Effector memory CD4-positive, alpha-beta T cell (primary cell): ENCODE measurements at regions not wholly inside any gene's neighbourhood (a gene's known extent, or its start where the extent isn't known, plus 50 kb on each side); places are given as distances from the start of the nearest gene placed in this dataset.
"Not testable (repeated sequence)": the region's sequence is repeated elsewhere in the genome, so short reads cannot be mapped to it uniquely, and the experiment has no call there.

Experiments used
- DNase-seq, 3 donors: peaks; one replicate each; pipeline ENCODE4 v3.0.0-alpha.2; 2020
- H3K27ac ChIP-seq: 2 replicates; pipeline ENCODE4 v1.7.0; 2013; ENCODE audit warnings: mild to moderate bottlenecking, low read length, moderate library complexity; ENCODE audit not compliant: insufficient read depth, poor library complexity, severe bottlenecking
- H3K27me3 ChIP-seq: replicated peaks from 2 replicates; pipeline ENCODE4 v1.7.0; 2013; ENCODE audit warnings: mild to moderate bottlenecking, low read length; ENCODE audit not compliant: insufficient read depth, control insufficient read depth, poor library complexity, severe bottlenecking
- H3K36me3 ChIP-seq: 2 replicates; pipeline ENCODE4 v1.7.0; 2013; ENCODE audit warnings: mild to moderate bottlenecking, low read length, moderate library complexity; ENCODE audit not compliant: control insufficient read depth, insufficient read depth
- H3K4me1 ChIP-seq: 2 replicates; pipeline ENCODE4 v1.7.0; 2013; ENCODE audit warnings: low read length, mild to moderate bottlenecking; ENCODE audit not compliant: control insufficient read depth, insufficient read depth, poor library complexity, severe bottlenecking
- H3K4me3 ChIP-seq: 2 replicates; pipeline ENCODE4 v1.7.0; 2013; ENCODE audit warnings: low read length, low read depth, mild to moderate bottlenecking; ENCODE audit not compliant: insufficient read depth, poor library complexity, severe bottlenecking
- H3K9me3 ChIP-seq: 2 replicates; pipeline ENCODE4 v1.7.0; 2013; ENCODE audit warnings: mild to moderate bottlenecking, low read length, moderate library complexity; ENCODE audit not compliant: control insufficient read depth

DNA sequence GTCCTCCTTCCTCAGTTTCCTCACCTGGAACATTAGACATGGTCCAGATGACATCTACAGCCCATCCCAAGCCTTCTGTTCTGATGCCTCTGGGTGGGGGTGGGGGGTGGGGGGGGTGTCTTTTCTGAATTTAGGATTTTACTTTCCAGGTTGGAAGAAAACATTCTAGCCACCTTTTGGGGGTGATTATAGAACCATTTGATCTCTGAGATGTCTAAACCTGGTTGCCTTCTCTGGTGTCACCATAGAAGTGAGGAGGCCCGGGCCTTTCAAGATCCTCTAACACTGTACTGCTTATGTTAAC is 411.0 kb upstream of the ZMIZ1 start:
- Histone ChIP-seq H3K9me3 (no peaks in the 10 kb centered on the region), H3K4me3 (no peak overlapping the region), H3K27ac (no peak overlapping the region)

DNA sequence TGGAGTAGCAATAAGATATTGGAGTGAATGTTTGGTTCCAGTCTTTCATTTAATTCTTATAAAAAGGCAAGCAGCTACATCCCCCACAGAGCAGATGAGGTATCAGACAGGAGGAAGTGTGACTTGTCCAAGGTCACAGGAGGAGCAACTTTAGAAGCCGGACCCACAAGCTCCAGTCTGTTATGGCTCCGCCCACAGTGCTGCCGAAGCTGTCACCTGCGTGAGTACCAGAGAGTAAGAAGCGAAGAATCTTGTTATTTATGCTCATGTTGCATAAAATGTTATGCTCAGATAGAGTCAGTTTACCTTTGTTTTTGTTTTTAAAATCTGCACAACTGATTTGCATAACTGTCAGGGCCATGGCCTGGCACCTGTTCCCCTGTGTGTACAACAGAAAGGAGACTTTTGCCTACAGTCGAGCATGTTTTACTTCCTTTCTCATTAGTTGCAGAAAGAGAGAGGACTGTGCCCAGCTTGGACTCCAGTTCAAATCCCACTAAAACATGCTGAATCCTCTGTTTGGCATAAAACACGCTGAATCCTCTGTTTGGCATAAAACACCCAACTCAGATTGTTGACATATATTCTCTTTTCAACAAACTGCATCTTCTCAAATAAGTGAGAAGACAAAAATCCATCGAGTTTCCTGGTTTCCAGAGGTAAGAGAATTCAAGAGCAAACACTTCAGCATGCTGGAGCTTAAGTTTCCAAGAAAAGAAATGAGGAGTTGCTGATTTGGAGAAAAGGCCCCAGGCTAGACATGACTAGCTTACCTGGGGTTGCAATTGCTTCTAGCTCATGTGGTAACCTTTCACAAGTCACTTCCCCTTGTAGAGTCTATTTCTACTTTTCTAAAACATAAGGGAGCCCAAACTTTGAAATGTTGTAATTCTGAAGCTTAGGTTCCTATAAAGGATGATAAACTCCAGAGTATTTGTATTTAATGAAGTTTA is 409.8 kb upstream of the ZMIZ1 start:
- no peaks in the 10 kb centered on the region for H3K27me3 ChIP-seq
- no peaks in the 10 kb centered on the region for H3K9me3 ChIP-seq
- DNase-seq = no peak
- no peak overlapping the region for H3K4me3 ChIP-seq
- no peaks in the 10 kb centered on the region for H3K4me1 ChIP-seq
- H3K36me3 ChIP-seq = no peaks in the 10 kb centered on the region
- H3K27ac ChIP-seq = no peak overlapping the region

More for the DNA sequence above, 411.0 kb upstream of the ZMIZ1 start:
- Histone ChIP-seq H3K27me3 (no peaks in the 10 kb centered on the region), H3K36me3 (no peaks in the 10 kb centered on the region), H3K4me1 (no peaks in the 10 kb centered on the region)
- DNase-seq = no peak

DNA sequence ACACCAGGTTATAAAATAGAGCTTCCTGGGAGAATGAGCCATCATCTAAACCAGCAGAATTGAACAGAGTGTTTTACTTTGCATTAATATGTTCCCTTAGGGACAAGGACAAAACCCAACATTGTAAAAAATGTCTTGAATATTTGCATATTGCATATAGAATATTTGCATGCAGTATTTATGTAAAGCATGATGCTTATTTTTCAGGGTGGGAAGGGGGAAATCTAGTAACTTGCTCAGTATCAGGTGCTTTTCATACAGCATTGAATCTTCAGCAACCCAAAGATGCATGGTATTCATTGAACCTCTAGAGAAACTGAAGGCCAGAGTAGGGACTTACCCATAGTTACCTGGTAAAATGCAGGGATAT is 409.2 kb upstream of the ZMIZ1 start:
- Histone ChIP-seq H3K4me1 (no peaks in the 10 kb centered on the region), H3K9me3 (no peaks in the 10 kb centered on the region), H3K27ac (no peak overlapping the region), H3K4me3 (no peak overlapping the region), H3K27me3 (no peaks in the 10 kb centered on the region), H3K36me3 (no peaks in the 10 kb centered on the region)
- no peak for DNase-seq

DNA sequence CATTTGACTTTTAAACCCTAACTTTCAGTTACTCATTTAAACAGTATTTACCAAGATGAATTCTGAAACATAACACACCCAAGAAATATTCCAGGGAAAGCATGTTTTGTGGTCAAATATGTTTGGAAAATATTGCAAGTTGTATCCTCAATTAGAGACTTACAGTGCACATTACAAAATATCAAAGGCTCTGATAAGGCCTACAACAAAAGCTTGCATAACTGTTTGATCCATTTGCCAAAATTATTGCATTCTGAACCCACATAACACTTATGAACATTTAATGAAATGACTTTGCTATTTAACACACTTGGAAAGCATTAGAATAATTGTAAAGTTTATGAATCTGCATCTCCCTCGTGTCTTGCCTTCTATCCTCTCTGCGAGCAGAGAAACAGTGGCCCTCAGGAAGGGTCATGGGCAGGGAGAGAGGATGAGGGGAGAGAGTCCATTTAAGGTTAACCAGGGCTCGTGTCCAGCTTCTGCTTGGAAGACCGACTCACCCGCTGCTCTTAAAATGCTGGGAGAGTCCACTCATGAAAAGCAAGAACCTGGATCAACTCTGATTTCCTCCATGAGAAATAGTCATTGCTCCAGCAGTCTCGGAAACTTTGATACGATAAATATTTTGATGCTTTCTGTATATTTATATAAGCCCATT is 408.2 kb upstream of the ZMIZ1 start:
- H3K27ac ChIP-seq = no peak overlapping the region
- no peak overlapping the region for H3K4me3 ChIP-seq
- no peaks in the 10 kb centered on the region for H3K36me3 ChIP-seq
- no peak for DNase-seq
- no peaks in the 10 kb centered on the region for H3K9me3 ChIP-seq
- no peaks in the 10 kb centered on the region for H3K27me3 ChIP-seq
- H3K4me1 ChIP-seq = no peaks in the 10 kb centered on the region

DNA sequence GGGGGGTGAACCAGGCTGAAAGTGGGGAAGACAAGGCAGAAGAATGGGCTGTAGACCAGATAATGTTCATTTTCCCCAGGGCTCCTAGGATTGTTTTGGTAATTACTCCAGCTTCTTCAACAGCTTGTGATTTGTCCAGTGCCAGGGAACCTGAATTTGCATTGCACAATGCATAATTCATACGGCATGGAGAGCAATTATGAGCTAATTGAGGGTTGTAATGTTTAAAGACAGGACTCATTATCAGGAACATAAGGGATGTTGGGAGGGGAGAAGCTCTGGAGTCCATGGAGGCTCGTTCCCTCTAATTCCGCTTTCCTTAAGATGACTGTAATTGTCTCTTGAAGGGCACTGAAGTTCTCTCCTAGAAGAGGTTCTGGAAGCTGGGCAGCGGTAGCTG is 405.0 kb upstream of the ZMIZ1 start:
- Histone ChIP-seq H3K27ac (no peak overlapping the region), H3K9me3 (no peaks in the 10 kb centered on the region), H3K27me3 (peaks cover 7% of the 10 kb centered on the region), H3K4me1 (no peaks in the 10 kb centered on the region), H3K36me3 (no peaks in the 10 kb centered on the region), H3K4me3 (no peak overlapping the region)
- no peak for DNase-seq

DNA sequence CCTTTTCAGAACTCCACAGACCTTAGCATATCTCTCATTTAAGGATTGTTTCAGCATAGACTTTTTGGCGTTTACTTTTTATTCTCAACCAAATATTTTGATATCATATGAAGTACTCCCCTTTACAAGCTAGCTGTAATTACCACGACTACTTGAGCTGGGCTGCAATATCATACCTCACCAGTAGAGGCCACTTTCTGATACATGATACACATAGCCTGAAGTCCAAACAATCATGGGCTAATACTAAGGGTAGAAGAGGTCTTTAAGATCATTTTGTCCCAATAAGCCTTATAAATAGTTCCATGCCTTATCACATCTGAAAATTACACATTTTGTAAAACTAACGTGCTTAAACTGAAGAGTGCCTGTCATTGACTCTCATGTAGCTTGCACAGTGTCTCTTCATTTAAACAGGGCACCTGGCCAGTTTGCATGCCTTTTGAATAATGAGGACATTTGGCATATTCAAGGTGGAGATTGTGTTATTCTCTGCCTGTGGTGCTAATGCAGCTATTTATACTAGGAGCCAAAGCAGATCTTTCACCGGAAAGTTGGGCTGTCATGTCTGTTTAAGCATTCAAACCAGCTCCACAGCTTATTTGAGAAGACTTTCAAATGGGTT is 403.7 kb upstream of the ZMIZ1 start:
- Histone ChIP-seq H3K4me3 (no peak overlapping the region), H3K9me3 (no peaks in the 10 kb centered on the region), H3K27ac (no peak overlapping the region), H3K27me3 (peaks cover 7% of the 10 kb centered on the region), H3K36me3 (no peaks in the 10 kb centered on the region), H3K4me1 (no peaks in the 10 kb centered on the region)
- no peak for DNase-seq

DNA sequence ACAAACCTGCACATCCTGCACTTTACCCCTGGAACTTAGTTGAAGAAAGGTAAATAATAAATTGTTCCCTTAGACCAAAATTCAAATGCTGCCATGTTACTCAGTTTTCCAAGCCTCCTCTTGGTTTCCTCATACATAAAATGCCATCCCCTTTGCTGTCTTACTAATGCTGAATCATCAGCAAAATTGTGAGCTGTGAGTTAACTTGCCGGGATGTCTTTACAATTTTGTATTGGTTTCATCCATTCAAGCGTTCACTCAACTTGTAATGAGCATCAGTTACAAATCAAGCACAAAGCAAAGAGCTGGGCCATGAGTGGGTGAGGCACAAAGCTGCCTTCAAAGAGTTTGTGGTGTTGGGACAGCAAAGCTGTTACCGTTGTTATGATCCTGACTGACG is 395.8 kb upstream of the ZMIZ1 start:
- Histone ChIP-seq H3K4me1 (no peaks in the 10 kb centered on the region), H3K27ac (no peak overlapping the region), H3K36me3 (no peaks in the 10 kb centered on the region), H3K27me3 (no peaks in the 10 kb centered on the region), H3K9me3 (no peaks in the 10 kb centered on the region), H3K4me3 (no peak overlapping the region)
- DNase-seq = no peak

DNA sequence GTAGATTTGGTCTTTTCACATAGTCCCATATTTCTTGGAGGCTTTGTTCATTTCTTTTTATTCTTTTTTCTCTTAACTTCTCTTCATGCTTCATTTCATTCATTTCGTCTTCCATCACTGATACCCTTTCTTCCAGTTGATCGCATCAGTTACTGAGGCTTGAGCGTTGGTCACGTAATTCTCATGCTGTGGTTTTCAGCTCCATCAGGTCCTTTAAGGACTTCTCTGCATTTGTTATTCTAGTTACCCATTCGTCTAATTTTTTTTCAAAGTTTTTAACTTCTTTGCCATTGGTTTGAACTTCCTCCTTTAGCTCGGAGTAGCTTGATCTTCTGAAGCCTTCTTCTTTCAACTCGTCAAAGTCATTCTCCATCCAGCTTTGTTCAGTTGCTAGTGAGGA is 387.6 kb upstream of the ZMIZ1 start:
- not testable (repeated sequence) for H3K27ac ChIP-seq, H3K4me3 ChIP-seq, H3K9me3 ChIP-seq, H3K4me1 ChIP-seq, DNase-seq, H3K36me3 ChIP-seq, H3K27me3 ChIP-seq

DNA sequence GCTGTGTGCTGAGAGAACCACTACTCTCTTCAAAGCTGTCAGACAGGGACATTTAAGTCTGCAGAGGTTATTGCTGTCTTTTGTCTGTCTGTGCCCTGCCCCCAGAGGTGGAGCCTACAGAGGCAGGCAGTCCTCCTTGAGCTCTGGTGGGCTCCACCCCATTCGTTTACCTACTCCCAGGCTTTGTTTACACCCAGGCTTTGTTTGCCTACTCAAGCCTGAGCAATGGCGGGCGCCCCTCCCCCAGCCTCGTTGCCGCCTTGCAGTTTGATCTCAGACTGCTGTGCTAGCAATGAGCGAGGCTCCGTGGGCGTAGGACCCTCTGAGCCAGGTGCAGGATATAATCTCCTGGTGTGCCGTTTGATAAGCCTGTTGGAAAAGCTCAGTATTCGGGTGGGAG is 386.8 kb upstream of the ZMIZ1 start:
- not testable (repeated sequence) for H3K27ac ChIP-seq, H3K36me3 ChIP-seq, DNase-seq, H3K4me1 ChIP-seq, H3K27me3 ChIP-seq, H3K9me3 ChIP-seq, H3K4me3 ChIP-seq

DNA sequence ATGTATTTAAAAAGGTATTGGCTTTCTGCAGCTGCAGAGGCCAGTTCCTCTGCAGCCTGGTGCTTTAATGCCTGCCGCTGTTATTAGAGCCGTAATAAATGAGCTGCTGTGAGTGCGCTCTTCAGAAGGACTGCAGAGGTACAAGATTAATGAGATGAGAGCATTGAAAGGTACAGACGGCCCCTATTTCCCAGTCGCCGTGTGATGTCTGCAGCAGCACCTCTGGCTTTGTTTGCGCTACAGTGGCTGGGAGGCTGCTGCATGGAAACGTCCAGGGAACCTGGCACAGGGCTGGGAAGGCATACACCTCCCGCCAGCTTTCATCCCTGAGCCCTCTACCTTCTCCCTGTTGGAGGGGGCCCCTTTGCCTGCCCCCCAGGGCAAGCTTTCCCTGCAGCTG is 383.8 kb upstream of the ZMIZ1 start:
- no peaks in the 10 kb centered on the region for H3K27me3 ChIP-seq
- no peak overlapping the region for H3K4me3 ChIP-seq
- H3K9me3 ChIP-seq = no peaks in the 10 kb centered on the region
- H3K27ac ChIP-seq = no peak overlapping the region
- no peaks in the 10 kb centered on the region for H3K4me1 ChIP-seq
- DNase-seq = no peak
- H3K36me3 ChIP-seq = no peaks in the 10 kb centered on the region
